ENCODE measurements at regions not wholly inside any gene's neighbourhood (a gene's known extent, or its start where the extent isn't known, plus 50 kb on each side); places are given as distances from the start of the nearest gene placed in this dataset.

DNA sequence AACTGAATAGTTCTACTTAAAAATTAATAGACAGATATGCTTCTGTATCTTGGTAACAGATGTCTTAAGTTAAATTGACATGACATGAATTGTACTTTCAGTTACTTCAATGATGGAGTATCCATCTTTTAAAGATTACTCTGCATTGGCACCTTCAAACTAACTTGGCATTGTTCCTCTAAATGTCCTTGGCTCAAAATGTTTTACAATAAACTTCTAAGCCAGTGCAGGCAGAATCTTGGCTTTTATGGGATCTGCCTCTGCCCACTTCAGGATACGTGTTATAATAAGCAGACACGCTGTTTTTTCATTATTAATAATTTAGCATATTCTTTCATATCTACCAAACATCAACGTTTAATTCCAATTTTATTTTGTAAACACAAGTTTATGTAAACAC lies 873.4 kb upstream of the ADAMTS5 start:
- TF ChIP-seq, protein P1, sequence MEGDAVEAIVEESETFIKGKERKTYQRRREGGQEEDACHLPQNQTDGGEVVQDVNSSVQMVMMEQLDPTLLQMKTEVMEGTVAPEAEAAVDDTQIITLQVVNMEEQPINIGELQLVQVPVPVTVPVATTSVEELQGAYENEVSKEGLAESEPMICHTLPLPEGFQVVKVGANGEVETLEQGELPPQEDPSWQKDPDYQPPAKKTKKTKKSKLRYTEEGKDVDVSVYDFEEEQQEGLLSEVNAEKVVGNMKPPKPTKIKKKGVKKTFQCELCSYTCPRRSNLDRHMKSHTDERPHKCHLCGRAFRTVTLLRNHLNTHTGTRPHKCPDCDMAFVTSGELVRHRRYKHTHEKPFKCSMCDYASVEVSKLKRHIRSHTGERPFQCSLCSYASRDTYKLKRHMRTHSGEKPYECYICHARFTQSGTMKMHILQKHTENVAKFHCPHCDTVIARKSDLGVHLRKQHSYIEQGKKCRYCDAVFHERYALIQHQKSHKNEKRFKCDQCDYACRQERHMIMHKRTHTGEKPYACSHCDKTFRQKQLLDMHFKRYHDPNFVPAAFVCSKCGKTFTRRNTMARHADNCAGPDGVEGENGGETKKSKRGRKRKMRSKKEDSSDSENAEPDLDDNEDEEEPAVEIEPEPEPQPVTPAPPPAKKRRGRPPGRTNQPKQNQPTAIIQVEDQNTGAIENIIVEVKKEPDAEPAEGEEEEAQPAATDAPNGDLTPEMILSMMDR (conservative IDR thresholded peaks at IDR 0.05): no peak
- H3K9me3 ChIP-seq (ENCODE audit: control insufficient read depth, low read length): no peaks in the 10 kb centered on the region
- no peak overlapping the region for H3K4me3 ChIP-seq (ENCODE audit: low read length)
- Mint-ChIP-seq H3K4me1 (no peaks in the 10 kb centered on the region), H3K27me3 (ENCODE audit: insufficient read depth) (no peaks in the 10 kb centered on the region), H3K36me3 (ENCODE audit: low read depth) (no peaks in the 10 kb centered on the region), H3K27ac (no peak overlapping the region), H3K4me3 (no peak overlapping the region), H3K9me3 (peaks cover 5% of the 10 kb centered on the region)
- WGBS, 2 experiments (ENCODE audit: insufficient coverage in 1 of 2, insufficient read length in 1 of 2): 78 to 100% methylated on average over 3 of the region's 3 CpGs
- DNase-seq: no peak
- H3K27ac ChIP-seq (ENCODE audit: low read depth, low read length): no peak overlapping the region
- H3K27me3 ChIP-seq (ENCODE audit: control insufficient read depth, insufficient read depth, low read length, poor library complexity, severe bottlenecking): no peaks in the 10 kb centered on the region
- H3K4me1 ChIP-seq (ENCODE audit: control insufficient read depth, insufficient read depth, low read length): no peaks in the 10 kb centered on the region
- no peaks in the 10 kb centered on the region for H3K36me3 ChIP-seq (ENCODE audit: control insufficient read depth, insufficient read depth, low read length)
- no peak overlapping the region for H3K9ac ChIP-seq (ENCODE audit: extremely low read depth, low read length, poor library complexity, severe bottlenecking)

DNA sequence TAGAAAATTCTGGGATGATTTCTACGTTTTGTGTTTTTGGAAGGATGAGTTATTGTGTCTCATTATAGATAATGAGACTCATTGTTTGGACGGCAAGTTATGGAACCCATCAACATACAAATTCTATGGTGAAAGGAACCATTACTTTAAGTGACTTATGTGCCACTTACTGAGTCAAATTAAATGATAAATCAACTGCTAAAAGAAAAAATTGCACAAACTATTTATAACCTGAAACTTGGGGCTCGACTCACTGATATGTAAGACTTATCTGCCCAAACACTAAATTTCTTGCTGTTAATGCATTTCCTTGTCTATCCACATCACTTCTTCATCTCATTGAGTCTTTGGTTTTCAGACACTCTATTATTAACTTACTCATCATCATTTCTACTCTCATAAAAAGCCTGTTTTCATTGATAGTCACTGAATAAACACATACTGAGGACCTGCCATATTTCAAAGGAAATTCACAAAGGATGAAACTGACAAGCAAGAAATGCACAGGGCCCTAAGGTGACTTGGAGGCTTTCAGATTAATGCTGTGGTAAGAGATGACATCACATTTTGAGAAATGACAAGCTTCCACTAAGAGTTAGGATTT lies 872.7 kb upstream of the ADAMTS5 start:
- no peak overlapping the region for H3K27ac ChIP-seq (ENCODE audit: low read depth, low read length)
- H3K9ac ChIP-seq (ENCODE audit: extremely low read depth, low read length, poor library complexity, severe bottlenecking): no peak overlapping the region
- Mint-ChIP-seq H3K4me1 (no peaks in the 10 kb centered on the region), H3K27me3 (ENCODE audit: insufficient read depth) (no peaks in the 10 kb centered on the region), H3K4me3 (no peak overlapping the region), H3K36me3 (ENCODE audit: low read depth) (no peaks in the 10 kb centered on the region), H3K9me3 (peaks cover 5% of the 10 kb centered on the region), H3K27ac (no peak overlapping the region)
- no peaks in the 10 kb centered on the region for H3K27me3 ChIP-seq (ENCODE audit: control insufficient read depth, insufficient read depth, low read length, poor library complexity, severe bottlenecking)
- 88 to 91% methylated on average over 1 of the region's 3 CpGs for WGBS, 2 experiments (ENCODE audit: insufficient coverage in 1 of 2, insufficient read length in 1 of 2)
- DNase-seq: no peak
- TF ChIP-seq, protein P1 (conservative IDR thresholded peaks at IDR 0.05): no peak
- H3K36me3 ChIP-seq (ENCODE audit: control insufficient read depth, insufficient read depth, low read length): no peaks in the 10 kb centered on the region
- no peaks in the 10 kb centered on the region for H3K4me1 ChIP-seq (ENCODE audit: control insufficient read depth, insufficient read depth, low read length)
- H3K4me3 ChIP-seq (ENCODE audit: low read length): no peak overlapping the region
- no peaks in the 10 kb centered on the region for H3K9me3 ChIP-seq (ENCODE audit: control insufficient read depth, low read length)

DNA sequence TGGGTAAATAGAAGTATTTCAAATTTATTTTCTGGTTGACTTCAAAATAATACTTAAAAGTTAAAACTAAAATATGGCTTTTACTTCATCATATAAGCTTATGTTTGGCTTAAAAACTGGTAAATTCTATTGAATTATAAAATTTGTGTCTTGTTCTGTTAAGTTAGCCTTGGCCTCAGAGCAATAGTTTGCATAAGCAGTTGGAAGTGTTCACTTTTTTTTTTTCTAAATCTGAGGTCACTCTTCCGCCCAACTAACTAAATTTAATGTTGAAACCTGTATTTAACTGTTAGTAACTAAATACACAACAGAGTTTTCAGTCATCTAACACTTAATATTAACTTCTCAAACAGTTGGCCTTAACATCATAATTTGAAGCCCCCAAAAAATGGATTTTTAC lies 871.7 kb upstream of the ADAMTS5 start:
- Histone ChIP-seq H3K4me3 (ENCODE audit: low read length) (no peak overlapping the region), H3K27me3 (ENCODE audit: control insufficient read depth, insufficient read depth, low read length, poor library complexity, severe bottlenecking) (no peaks in the 10 kb centered on the region), H3K36me3 (ENCODE audit: control insufficient read depth, insufficient read depth, low read length) (no peaks in the 10 kb centered on the region), H3K9ac (ENCODE audit: extremely low read depth, low read length, poor library complexity, severe bottlenecking) (no peak overlapping the region), H3K9me3 (ENCODE audit: control insufficient read depth, low read length) (no peaks in the 10 kb centered on the region), H3K27ac (ENCODE audit: low read depth, low read length) (no peak overlapping the region), H3K4me1 (ENCODE audit: control insufficient read depth, insufficient read depth, low read length) (no peaks in the 10 kb centered on the region)
- Mint-ChIP-seq H3K36me3 (ENCODE audit: low read depth) (no peaks in the 10 kb centered on the region), H3K4me3 (no peak overlapping the region), H3K27ac (no peak overlapping the region), H3K9me3 (peaks cover 5% of the 10 kb centered on the region), H3K4me1 (no peaks in the 10 kb centered on the region), H3K27me3 (ENCODE audit: insufficient read depth) (no peaks in the 10 kb centered on the region)
- TF ChIP-seq, protein P1 (conservative IDR thresholded peaks at IDR 0.05): no peak
- DNase-seq: no peak
- WGBS, 2 experiments (ENCODE audit: insufficient coverage in 1 of 2, insufficient read length in 1 of 2): 100% methylated on average over 1 of the region's 1 CpG; no CpG with 5 or more reads in 1 of the 2 experiments

Measured in endodermal cell (in vitro differentiated cells).